GM06990 (cell line): ENCODE measurements at regions not wholly inside any gene's neighbourhood (a gene's known extent, or its start where the extent isn't known, plus 50 kb on each side); places are given as distances from the start of the nearest gene placed in this dataset.

Experiments used
- DNase-seq: peaks from one replicate; pipeline ENCODE4 v3.0.0-alpha.2; 2011; ENCODE audit not compliant: insufficient read length; ENCODE audit errors: extremely low read depth
- H3K27me3 ChIP-seq: replicated peaks from 2 replicates; pipeline ENCODE4 v1.6.0; 2011; ENCODE audit warnings: low read length; ENCODE audit not compliant: control insufficient read depth, insufficient read depth
- H3K36me3 ChIP-seq: 2 replicates; pipeline ENCODE4 v1.5.1; 2011; ENCODE audit warnings: low read length; ENCODE audit not compliant: control insufficient read depth, insufficient read depth
- H3K4me3 ChIP-seq: replicated peaks from 2 replicates; pipeline ENCODE4 v1.5.1; 2011; ENCODE audit warnings: low read depth, mild to moderate bottlenecking, control low read depth, low read length
- TF ChIP-seq, protein P1 (sequence below): IDR thresholded peaks from 2 replicates; pipeline ENCODE4 v1.5.1; 2011; ENCODE audit warnings: low read length, control low read depth, mild to moderate bottlenecking, inconsistent platforms; ENCODE audit not compliant: insufficient read depth, poor library complexity, severe bottlenecking

DNA sequence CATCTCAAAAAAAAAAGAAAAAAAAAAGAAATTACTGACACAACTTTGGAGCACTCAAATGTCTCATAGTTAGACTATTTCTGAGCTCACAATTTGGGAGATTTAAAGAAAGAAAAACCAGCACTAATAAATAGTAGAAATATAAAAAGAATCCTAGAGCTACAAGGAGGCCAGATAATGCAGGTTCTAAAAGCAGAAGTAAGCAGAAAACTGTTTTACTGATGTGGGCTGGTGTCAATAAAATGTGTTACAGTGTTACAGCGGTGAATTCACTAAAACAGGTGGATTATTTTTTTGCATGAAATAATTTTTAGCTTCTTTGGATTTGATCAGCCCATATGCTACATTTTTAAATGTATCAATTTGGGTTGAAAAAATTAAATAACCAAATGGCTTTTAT, 375.9 kb downstream of the GPM6A start:
- Histone ChIP-seq H3K27me3 (no peaks in the 10 kb centered on the region), H3K36me3 (no peaks in the 10 kb centered on the region), H3K4me3 (no peak overlapping the region)
- TF ChIP-seq, protein P1, sequence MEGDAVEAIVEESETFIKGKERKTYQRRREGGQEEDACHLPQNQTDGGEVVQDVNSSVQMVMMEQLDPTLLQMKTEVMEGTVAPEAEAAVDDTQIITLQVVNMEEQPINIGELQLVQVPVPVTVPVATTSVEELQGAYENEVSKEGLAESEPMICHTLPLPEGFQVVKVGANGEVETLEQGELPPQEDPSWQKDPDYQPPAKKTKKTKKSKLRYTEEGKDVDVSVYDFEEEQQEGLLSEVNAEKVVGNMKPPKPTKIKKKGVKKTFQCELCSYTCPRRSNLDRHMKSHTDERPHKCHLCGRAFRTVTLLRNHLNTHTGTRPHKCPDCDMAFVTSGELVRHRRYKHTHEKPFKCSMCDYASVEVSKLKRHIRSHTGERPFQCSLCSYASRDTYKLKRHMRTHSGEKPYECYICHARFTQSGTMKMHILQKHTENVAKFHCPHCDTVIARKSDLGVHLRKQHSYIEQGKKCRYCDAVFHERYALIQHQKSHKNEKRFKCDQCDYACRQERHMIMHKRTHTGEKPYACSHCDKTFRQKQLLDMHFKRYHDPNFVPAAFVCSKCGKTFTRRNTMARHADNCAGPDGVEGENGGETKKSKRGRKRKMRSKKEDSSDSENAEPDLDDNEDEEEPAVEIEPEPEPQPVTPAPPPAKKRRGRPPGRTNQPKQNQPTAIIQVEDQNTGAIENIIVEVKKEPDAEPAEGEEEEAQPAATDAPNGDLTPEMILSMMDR, result no peak
- no peak for DNase-seq

DNA sequence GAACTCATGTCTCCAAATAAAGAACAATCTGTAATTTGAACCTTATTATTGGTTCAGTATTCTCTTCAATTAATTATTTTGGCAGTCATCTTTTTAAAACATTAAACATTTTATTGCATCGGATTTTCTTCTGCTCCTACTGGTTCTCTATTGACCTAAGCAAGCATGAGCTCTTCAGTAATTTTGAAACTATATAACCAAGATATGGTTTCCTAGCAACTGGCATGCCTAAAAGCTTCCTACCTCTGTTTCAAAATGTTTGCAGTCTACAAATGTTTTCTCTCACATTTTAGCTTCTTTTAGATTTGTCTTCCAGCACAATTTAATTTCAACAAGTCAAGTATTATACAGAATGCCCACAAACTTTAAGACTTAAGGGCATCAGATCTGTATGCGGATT, 371.3 kb downstream of the GPM6A start:
- no peaks in the 10 kb centered on the region for H3K36me3 ChIP-seq
- TF ChIP-seq, protein P1, result no peak
- no peak overlapping the region for H3K4me3 ChIP-seq
- no peak for DNase-seq
- no peaks in the 10 kb centered on the region for H3K27me3 ChIP-seq

DNA sequence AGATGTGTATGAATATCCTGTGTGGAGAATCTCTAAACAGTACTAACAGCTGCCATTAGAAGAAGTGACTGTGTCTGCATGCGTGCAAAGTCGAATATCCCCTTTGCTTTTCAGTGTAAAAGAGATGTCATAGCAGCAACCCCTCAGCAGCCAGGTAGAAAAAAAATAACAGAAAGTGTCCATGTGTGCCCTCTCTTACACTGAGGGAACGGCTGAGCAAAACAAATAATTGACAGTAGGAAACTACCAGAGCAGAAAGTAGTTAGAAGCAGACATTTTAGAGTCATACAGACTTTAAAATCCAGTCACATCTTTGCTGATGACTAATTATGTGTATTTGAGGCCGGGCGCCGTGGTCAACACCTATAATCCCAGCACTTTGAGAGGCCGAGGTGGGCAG, 370.8 kb downstream of the GPM6A start:
- Histone ChIP-seq H3K4me3 (no peak overlapping the region), H3K27me3 (no peaks in the 10 kb centered on the region), H3K36me3 (no peaks in the 10 kb centered on the region)
- DNase-seq, result no peak
- TF ChIP-seq, protein P1, result no peak

DNA sequence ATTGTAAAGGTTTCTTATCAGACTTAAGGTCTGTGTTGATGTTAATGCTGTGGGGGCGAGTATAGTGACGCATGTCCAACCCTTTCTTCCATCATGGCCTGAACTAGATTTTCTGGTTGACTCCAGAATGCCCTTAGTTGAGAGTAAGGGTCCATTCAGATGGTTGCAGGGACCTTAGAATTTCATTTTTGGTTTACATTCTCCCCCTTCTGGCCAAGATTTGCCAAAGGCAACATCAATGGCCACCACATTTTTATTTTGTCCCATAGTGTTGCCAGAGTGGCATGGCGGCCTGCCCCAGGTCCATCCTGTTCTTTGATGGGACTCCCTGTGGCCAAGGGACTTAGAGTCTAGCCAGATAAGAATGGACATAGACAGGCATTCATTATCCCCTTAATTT, 368.5 kb downstream of the GPM6A start:
- TF ChIP-seq, protein P1, result no peak
- Histone ChIP-seq H3K27me3 (no peaks in the 10 kb centered on the region), H3K4me3 (no peak overlapping the region), H3K36me3 (no peaks in the 10 kb centered on the region)
- DNase-seq, result no peak

DNA sequence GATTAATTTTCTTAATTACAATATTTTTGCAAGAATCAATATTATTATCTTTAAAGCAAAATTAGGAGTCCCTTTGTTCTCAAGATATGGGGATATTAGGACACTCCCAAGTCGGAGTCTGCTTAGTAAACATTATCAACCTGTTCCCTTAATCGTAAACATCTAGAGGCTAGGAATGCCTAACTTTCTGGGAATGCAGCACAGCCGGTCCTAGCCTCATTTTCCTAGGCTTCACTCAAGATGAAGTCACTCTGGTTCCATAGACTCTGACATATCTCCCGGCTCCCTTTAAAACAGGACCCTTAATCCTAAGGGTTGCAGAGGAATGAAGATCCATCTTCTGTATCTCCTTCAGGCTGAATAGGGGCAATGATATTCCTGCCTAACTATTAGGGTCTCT, 367.6 kb downstream of the GPM6A start:
- no peak for DNase-seq
- no peak overlapping the region for H3K4me3 ChIP-seq

DNA sequence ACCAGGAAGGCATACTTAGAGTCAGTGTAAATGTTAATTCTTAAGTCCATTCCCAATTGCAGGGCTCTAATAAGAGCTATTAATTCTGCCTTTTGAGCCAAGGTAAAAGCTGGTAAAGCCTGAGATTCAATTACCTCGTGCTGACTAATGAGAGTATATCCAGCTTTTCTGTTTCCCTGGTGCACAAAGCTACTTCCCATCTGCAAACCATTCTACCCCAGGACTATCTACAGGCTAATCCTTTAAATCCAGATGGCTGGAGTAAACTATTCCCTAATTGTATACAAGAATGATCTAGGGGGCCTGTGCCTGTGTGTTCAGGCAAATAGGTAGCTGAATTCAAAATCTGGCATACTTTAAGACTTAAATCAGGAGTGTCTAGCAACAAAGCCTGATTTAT, 365.0 kb downstream of the GPM6A start:
- H3K4me3 ChIP-seq, result no peak overlapping the region
- no peak for DNase-seq
- no peaks in the 10 kb centered on the region for H3K27me3 ChIP-seq
- no peaks in the 10 kb centered on the region for H3K36me3 ChIP-seq
- TF ChIP-seq, protein P1, result no peak

More for the DNA sequence above, 367.6 kb downstream of the GPM6A start:
- TF ChIP-seq, protein P1, result no peak
- no peaks in the 10 kb centered on the region for H3K27me3 ChIP-seq
- H3K36me3 ChIP-seq, result no peaks in the 10 kb centered on the region
